ENCODE measurements at regions not wholly inside any gene's neighbourhood (a gene's known extent, or its start where the extent isn't known, plus 50 kb on each side); places are given as distances from the start of the nearest gene placed in this dataset.

GRCh38 chr7:46567858-46568257, 646.8 kb upstream of the IGFBP3 start:
- no peak for TF ChIP-seq JUNB (IDR thresholded peaks at IDR 0.05)
- TF ChIP-seq PML (IDR thresholded peaks at IDR 0.05; ENCODE audit: low read length) = no peak
- TF ChIP-seq RB1 (IDR thresholded peaks at IDR 0.05; ENCODE audit: borderline replicate concordance) = no peak
- no peak for TF ChIP-seq TARDBP (IDR thresholded peaks at IDR 0.05; ENCODE audit: borderline replicate concordance)
- TF ChIP-seq ZZZ3 (IDR thresholded peaks at IDR 0.05; ENCODE audit: control insufficient read depth, insufficient read length, low read depth) = no peak
- TF ChIP-seq MYB (IDR thresholded peaks at IDR 0.05; ENCODE audit: borderline replicate concordance, low read depth, low read length) = no peak
- POLR2A ChIA-PET = no interaction called here
- Histone ChIP-seq H3K79me2 (ENCODE audit: control insufficient read depth, insufficient read depth, low read length) (no peaks in the 10 kb centered on the region), H3K27ac (ENCODE audit: control insufficient read depth, insufficient read depth) (no peak overlapping the region), H2AFZ (ENCODE audit: control insufficient read depth, low read depth, low read length) (no peak overlapping the region), H4K20me1 (ENCODE audit: control insufficient read depth, insufficient read depth) (no peaks in the 10 kb centered on the region), H3K9me3 (replicated peaks; ENCODE audit: control insufficient read depth, insufficient read depth, low read length) (no peaks in the 10 kb centered on the region), H3K4me1 (ENCODE audit: control insufficient read depth, insufficient read depth, low read length) (no peaks in the 10 kb centered on the region), H3K4me2 (ENCODE audit: control insufficient read depth, insufficient read depth) (no peak overlapping the region), H3K36me3 (ENCODE audit: control insufficient read depth in 2 of 2, insufficient read depth in 2 of 2, low read length in 1 of 2) (no peaks in the 10 kb centered on the region), H3K9ac (ENCODE audit: control insufficient read depth, insufficient read depth, low read length) (no peak overlapping the region), H3K4me3 (no peak overlapping the region), H3K27me3 (replicated peaks in 1 of 2; ENCODE audit: control insufficient read depth in 2 of 2, insufficient read depth in 2 of 2, low read length in 1 of 2) (no peaks in the 10 kb centered on the region)
- RAD21 ChIA-PET (ENCODE audit: unreplicated experiment) = no interaction called here
- SMC1A ChIA-PET (ENCODE audit: uncharacterized antibody, unreplicated experiment) = interaction anchor here (0.7 to 1.4 kb wide), 3 partner anchors 9 to 212 kb away, joined by 3 to 5 read pairs (median 4); no protein-coding TSS in a partner anchor
- intact Hi-C loops (cut with micrococcal nuclease; ENCODE audit: unreplicated experiment) = no loop called here
- no peak for DNase-seq (ENCODE audit: low read depth, low spot score)
- 30% methylated on average over 6 of the region's 6 CpGs for WGBS (ENCODE audit: insufficient coverage, insufficient replicate concordance, low lambda C conversion rate, missing lambda C conversion rate)
- no peak for ATAC-seq
- CTCF ChIA-PET = interaction anchor here (0.8 kb wide), 1 partner anchor 20 kb away, joined by 3 read pairs; no protein-coding TSS in a partner anchor
- no TSS peak for BruUV-seq (replicated peaks)
- in situ Hi-C loops (cut with MboI) = no loop called here
- no peak for FAIRE-seq

- Histone ChIP-seq H3K4me3 (no peak overlapping the region), H3K79me2 (ENCODE audit: control insufficient read depth, insufficient read depth, low read length) (no peaks in the 10 kb centered on the region), H3K9ac (ENCODE audit: control insufficient read depth, insufficient read depth, low read length) (no peak overlapping the region), H3K36me3 (ENCODE audit: control insufficient read depth in 2 of 2, insufficient read depth in 2 of 2, low read length in 1 of 2) (no peaks in the 10 kb centered on the region), H3K4me1 (ENCODE audit: control insufficient read depth, insufficient read depth, low read length) (no peaks in the 10 kb centered on the region), H4K20me1 (ENCODE audit: control insufficient read depth, insufficient read depth) (no peaks in the 10 kb centered on the region), H3K27me3 (replicated peaks in 1 of 2; ENCODE audit: control insufficient read depth in 2 of 2, insufficient read depth in 2 of 2, low read length in 1 of 2) (no peaks in the 10 kb centered on the region), H3K27ac (ENCODE audit: control insufficient read depth, insufficient read depth) (no peak overlapping the region), H3K9me3 (replicated peaks; ENCODE audit: control insufficient read depth, insufficient read depth, low read length) (no peaks in the 10 kb centered on the region), H2AFZ (ENCODE audit: control insufficient read depth, low read depth, low read length) (no peak overlapping the region), H3K4me2 (ENCODE audit: control insufficient read depth, insufficient read depth) (no peak overlapping the region)
- POLR2A ChIA-PET = no interaction called here
- no peak for ATAC-seq
- DNase-seq (ENCODE audit: low read depth, low spot score) = no peak
- intact Hi-C loops (cut with micrococcal nuclease; ENCODE audit: unreplicated experiment) (no loop called here), in situ Hi-C loops (cut with MboI) (no loop called here)
- no peak for FAIRE-seq
- 27% methylated on average over 4 of the region's 4 CpGs for WGBS (ENCODE audit: insufficient coverage, insufficient replicate concordance, low lambda C conversion rate, missing lambda C conversion rate)
- CTCF ChIA-PET = interaction anchor here (1.2 kb wide), 1 partner anchor 47 kb away, joined by 3 read pairs; no protein-coding TSS in a partner anchor
- no TSS peak for BruUV-seq (replicated peaks)
- RAD21 ChIA-PET (ENCODE audit: unreplicated experiment) = no interaction called here
- TF ChIP-seq ASH2L (IDR thresholded peaks at IDR 0.05; ENCODE audit: borderline replicate concordance, low read depth) (no peak), LARP7 (IDR thresholded peaks at IDR 0.05) (no peak), SIX5 (IDR thresholded peaks at IDR 0.05; ENCODE audit: low read depth, low read length, severe bottlenecking) (no peak), ZZZ3 (IDR thresholded peaks at IDR 0.05; ENCODE audit: control insufficient read depth, insufficient read length, low read depth) (no peak), SMAD5 (IDR thresholded peaks at IDR 0.05; ENCODE audit: low read depth) (no peak), ZNF217 (IDR thresholded peaks at IDR 0.05) (no peak), RB1 (IDR thresholded peaks at IDR 0.05; ENCODE audit: borderline replicate concordance) (no peak), CREB1 (IDR thresholded peaks at IDR 0.05; ENCODE audit: low read depth) (no peak), BRCA1 (IDR thresholded peaks at IDR 0.05; ENCODE audit: low read depth, low read length) (no peak), MTA2 (IDR thresholded peaks at IDR 0.05; ENCODE audit: low read depth) (no peak), CEBPB (IDR thresholded peaks at IDR 0.05; ENCODE audit: borderline replicate concordance in 1 of 2, low read depth in 2 of 2, low read length in 2 of 2) (no peak), EGR1 (IDR thresholded peaks at IDR 0.05; ENCODE audit: borderline replicate concordance in 1 of 2, low read depth in 2 of 2, low read length in 2 of 2) (no peak), POLR2AphosphoS2 (IDR thresholded peaks at IDR 0.05; ENCODE audit: low read depth, low read length) (no peak), WRNIP1 (IDR thresholded peaks at IDR 0.05; ENCODE audit: borderline replicate concordance, low read depth, low read length) (no peak)
- SMC1A ChIA-PET (ENCODE audit: uncharacterized antibody, unreplicated experiment) = interaction anchor here (0.7 to 1.8 kb wide), 6 partner anchors 9 to 187 kb away, joined by 3 to 5 read pairs (median 4); no protein-coding TSS in a partner anchor
Observed at GRCh38 chr7:46566097-46566774, 645.2 kb upstream of the IGFBP3 start.
